ENCODE measurements at regions not wholly inside any gene's neighbourhood (a gene's known extent, or its start where the extent isn't known, plus 50 kb on each side); places are given as distances from the start of the nearest gene placed in this dataset.

GRCh38 chr7:47636081-47636432, 54.1 kb upstream of the TNS3 start:
- no peak for DNase-seq

DNA sequence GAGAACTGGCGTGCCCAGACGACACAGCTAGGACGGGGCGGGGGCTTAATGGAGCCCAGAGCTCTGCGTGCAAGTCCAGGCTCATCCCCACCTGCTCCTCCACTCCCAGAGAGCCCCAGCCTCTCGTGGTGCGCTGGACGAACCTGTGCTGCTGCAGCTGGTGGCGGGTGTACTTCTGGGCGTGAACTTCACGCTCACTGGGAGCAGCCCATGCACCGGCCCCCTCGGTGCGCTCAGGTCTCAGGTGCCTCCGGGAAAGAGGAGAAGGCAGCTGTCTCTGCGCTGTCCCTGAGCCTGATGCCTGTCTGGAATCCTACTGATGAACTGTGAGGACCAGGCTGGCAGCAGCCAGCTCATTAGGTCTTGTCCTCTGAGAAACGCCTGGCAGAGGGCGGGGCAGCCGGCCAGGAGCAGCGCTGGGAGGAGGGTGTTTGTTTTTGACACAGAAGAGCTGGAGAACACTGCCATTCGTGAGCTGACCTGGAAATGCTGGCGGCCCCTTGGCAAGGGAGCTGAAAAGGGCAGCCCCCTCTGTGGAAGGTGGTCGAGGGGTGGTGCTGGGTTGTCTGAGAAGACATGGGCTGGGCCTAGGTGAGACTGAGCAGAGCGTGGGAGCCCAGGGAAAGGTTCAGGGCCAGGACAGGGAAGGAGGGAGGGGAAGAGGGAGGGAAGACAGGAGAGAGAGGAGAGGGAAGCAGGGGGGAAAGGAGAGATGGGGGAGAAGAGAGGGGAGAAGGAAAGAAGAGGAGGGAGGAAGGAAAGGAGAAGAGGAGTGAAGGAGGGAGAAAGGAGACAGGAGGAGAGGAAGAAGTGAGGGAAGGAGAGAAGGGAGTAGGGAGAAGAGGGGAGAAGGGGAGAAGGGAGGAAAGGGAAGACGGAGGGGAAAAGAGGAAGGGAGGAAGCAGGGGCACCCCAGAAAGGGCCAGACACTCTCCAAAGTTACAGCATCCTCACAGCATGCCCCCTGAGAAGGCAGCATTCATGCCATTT, 53.5 kb upstream of the TNS3 start:
- no peak for DNase-seq

DNA sequence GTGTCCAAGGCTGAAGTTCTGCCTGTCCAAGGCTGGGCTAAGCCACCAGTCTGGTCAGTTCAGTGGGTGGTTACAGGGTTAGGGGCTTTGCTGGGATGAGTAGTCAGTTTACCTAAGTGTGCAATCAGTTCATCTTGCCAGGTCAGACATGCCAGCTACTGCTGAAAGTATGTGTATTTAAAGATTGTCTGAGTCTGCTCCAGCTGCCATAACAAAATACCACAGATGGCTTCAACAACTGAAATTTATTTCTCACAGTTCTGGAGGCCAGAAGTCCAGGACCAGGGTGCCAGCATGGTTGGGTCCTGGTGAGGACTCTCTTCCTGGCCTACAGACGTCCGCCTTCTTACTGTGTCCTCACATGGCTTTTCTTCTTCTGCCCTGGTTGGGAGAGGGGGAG, 52.4 kb upstream of the TNS3 start:
- DNase-seq: no peak

GRCh38 chr7:47633134-47633533, 51.2 kb upstream of the TNS3 start:
- no peak for DNase-seq
